ENCODE measurements at regions not wholly inside any gene's neighbourhood (a gene's known extent, or its start where the extent isn't known, plus 50 kb on each side); places are given as distances from the start of the nearest gene placed in this dataset.

- 50 to 59% (median 58%) methylated on average over 2 of the region's 2 CpGs for WGBS, 3 donors
- H3K4me1 ChIP-seq = no peaks in the 10 kb centered on the region
- no peak for ATAC-seq
- peak; percentile 7 for TF ChIP-seq CTCF (IDR thresholded peaks at IDR 0.05)
- H3K27ac ChIP-seq = no peak overlapping the region
- intact Hi-C loops (cut with DNase I) = no loop called here
- H3K36me3 ChIP-seq (ENCODE audit: insufficient read depth in 1 of 2, low read depth in 1 of 2) = no peaks in the 10 kb centered on the region
- H3K27me3 ChIP-seq (ENCODE audit: insufficient read depth in 3 of 3, low read length in 2 of 3) = no peaks in the 10 kb centered on the region
- H3K9me3 ChIP-seq = no peaks in the 10 kb centered on the region
- DNase-seq = no peak
- H3K4me3 ChIP-seq = no peak overlapping the region
Observed at GRCh38 chr5:112604732-112605630, 132.7 kb upstream of the APC start.

- H3K4me1 ChIP-seq = no peaks in the 10 kb centered on the region
- DNase-seq (no peak), ATAC-seq (no peak)
- WGBS, 3 donors = 35 to 94% (median 90%) methylated on average over 1 of the region's 1 CpG
- H3K9me3 ChIP-seq = no peaks in the 10 kb centered on the region
- TF ChIP-seq CTCF (IDR thresholded peaks at IDR 0.05) = no peak
- no peak overlapping the region for H3K27ac ChIP-seq
- H3K36me3 ChIP-seq (ENCODE audit: insufficient read depth in 1 of 2, low read depth in 1 of 2) = no peaks in the 10 kb centered on the region
- intact Hi-C loops (cut with DNase I) = no loop called here
- H3K4me3 ChIP-seq = no peak overlapping the region
- H3K27me3 ChIP-seq (ENCODE audit: insufficient read depth in 3 of 3, low read length in 2 of 3) = no peaks in the 10 kb centered on the region
Observed at GRCh38 chr5:112608975-112609374, 128.7 kb upstream of the APC start.

- DNase-seq = no peak
- intact Hi-C loops (cut with DNase I) = no loop called here
- WGBS, 3 donors = 67 to 77% (median 71%) methylated on average over 4 of the region's 4 CpGs
Observed at GRCh38 chr5:112612663-112613062, 125.0 kb upstream of the APC start.

GRCh38 chr5:112614285-112614684 lies 123.4 kb upstream of the APC start:
- Histone ChIP-seq H3K9me3 (no peaks in the 10 kb centered on the region), H3K27ac (no peak overlapping the region), H3K27me3 (ENCODE audit: insufficient read depth in 3 of 3, low read length in 2 of 3) (no peaks in the 10 kb centered on the region), H3K4me3 (no peak overlapping the region), H3K4me1 (no peaks in the 10 kb centered on the region), H3K36me3 (ENCODE audit: insufficient read depth in 1 of 2, low read depth in 1 of 2) (no peaks in the 10 kb centered on the region)
- intact Hi-C loops (cut with DNase I) = no loop called here
- 95 to 99% (median 95%) methylated on average over 4 of the region's 4 CpGs for WGBS, 3 donors
- no peak for ATAC-seq
- TF ChIP-seq CTCF (IDR thresholded peaks at IDR 0.05) = no peak
- no peak for DNase-seq

More at GRCh38 chr5:112612663-112613062, 125.0 kb upstream of the APC start:
- H3K27me3 ChIP-seq (ENCODE audit: insufficient read depth in 3 of 3, low read length in 2 of 3) = no peaks in the 10 kb centered on the region
- no peaks in the 10 kb centered on the region for H3K9me3 ChIP-seq
- H3K4me3 ChIP-seq = no peak overlapping the region
- no peaks in the 10 kb centered on the region for H3K4me1 ChIP-seq
- H3K27ac ChIP-seq = no peak overlapping the region
- ATAC-seq = no peak
- H3K36me3 ChIP-seq (ENCODE audit: insufficient read depth in 1 of 2, low read depth in 1 of 2) = no peaks in the 10 kb centered on the region
- no peak for TF ChIP-seq CTCF (IDR thresholded peaks at IDR 0.05)
